Activated T-cell treated with anti-CD3 and anti-CD28 coated beads, Interleukin-2, amount 50 U/mL, for 48 hours (primary cell): ENCODE measurements at regions not wholly inside any gene's neighbourhood (a gene's known extent, or its start where the extent isn't known, plus 50 kb on each side); places are given as distances from the start of the nearest gene placed in this dataset.
"Not testable (repeated sequence)": the region's sequence is repeated elsewhere in the genome, so short reads cannot be mapped to it uniquely, and the experiment has no call there.

Experiments used
- DNase-seq, 2 experiments: peaks; one replicate each; pipeline ENCODE4 v3.0.0-alpha.2; 2020

DNA sequence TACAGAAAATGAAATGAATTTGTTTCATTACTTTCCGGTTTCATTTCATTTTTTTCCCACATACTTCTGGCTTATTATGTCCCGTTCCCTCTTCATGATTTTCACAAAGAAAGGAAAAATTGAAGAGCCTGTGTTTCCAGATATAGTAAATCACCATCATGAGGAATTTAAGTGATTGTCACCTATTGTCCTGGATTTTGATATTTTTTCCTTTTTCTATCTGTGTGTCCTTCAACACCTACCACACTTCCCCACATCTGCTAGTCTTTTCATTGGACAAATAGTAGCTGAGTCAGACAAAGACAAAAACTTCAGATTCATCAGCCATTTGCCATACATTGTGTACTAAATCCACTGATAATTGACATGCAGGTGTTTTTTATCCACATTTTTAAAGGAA lies 258.2 kb upstream of the HSF2 start:
- DNase-seq = no peak

DNA sequence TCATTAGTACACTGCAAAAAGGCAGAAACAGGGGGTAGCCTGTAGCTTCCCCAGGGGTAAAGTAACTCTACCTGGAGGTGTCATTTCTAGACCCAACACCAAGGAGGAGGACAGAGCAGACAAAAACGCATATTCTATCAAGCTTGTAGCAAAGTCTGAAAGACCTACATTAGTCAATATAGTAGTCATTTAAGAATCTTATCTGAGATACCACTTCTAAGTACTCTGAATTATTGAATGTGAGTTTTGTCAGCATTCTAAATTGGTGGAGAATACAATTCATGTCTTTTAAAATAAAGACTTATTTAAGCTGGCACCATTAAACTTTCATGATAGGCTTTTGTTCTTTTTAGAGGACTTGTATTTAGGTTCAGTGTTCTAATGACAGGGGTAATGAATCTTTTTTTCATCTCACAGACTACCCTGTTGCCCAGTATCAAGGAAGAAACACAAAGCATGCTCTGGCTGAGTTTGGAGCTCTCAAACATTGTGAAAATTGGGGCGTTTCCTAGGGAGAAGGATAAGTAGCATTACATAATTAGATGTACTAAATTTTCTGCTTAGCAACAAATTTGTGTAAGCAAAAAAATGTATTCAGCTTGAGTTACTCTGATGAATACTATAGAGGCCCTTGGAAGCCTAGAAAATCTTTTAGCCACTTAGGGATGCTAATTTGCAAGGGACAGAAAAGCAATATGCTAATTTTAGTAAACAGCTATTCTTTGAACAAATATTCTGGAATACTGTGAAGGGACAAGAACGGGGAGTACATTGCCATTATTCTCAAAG lies 255.4 kb upstream of the HSF2 start:
- DNase-seq = no peak

DNA sequence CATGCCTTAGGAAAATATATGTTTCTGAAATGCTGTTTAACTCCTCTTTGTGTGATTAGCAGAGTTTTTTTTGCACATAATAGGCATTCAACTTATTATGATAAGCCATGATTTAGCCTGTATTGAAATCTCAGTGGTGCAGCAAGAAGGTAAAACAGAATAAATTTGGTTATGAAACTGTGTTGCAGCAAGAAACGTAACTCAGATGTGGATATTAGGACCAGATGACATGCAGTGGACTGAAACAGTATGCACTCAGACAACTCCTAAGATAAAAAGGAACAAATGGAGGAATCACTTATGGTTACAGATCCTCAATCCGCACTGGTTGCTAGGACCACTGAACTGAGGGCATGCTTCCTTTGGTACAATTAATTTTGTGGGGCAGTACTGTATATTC lies 254.2 kb upstream of the HSF2 start:
- DNase-seq = no peak

DNA sequence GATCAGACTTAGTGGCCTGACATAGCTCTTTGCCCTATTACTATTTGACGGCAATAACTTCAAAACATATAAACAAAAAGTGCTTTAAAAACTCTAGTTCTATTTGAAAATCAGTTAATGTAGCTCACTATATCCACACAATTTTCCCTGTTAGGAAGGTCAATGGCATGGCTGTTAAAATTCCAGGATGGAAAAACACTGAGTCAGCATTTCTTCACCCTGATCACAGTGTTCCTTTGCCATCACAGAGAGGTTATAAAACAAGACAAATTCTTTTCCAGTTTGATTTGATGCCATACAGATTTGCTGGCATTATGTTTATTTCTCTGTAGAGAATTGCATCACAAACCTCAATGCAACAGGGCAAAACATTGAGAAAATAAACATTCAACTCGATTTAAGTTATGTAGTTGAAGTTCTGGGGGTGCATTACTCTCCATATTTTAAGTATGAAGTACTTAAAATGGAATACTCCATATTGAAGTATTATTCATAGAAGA lies 253.7 kb upstream of the HSF2 start:
- DNase-seq = no peak

DNA sequence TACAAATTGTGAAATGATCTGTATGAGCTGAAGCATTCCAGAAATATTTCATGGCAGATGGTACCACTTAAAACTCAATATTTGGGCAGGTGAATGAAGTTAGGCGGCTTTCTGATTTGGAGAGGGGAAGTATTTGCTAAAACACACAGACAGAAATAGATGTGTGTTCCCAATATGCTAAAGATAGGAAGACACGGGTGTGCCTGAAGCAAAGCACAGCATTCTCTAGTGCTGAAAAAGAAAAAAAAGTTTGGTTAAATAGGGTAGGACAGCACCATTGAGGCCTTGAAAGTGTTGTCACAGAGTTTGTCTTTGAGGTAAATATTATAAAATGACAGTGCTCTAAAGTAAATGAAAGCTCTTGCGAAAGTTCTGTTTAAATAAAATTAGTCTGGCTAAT lies 252.2 kb upstream of the HSF2 start:
- no peak for DNase-seq

DNA sequence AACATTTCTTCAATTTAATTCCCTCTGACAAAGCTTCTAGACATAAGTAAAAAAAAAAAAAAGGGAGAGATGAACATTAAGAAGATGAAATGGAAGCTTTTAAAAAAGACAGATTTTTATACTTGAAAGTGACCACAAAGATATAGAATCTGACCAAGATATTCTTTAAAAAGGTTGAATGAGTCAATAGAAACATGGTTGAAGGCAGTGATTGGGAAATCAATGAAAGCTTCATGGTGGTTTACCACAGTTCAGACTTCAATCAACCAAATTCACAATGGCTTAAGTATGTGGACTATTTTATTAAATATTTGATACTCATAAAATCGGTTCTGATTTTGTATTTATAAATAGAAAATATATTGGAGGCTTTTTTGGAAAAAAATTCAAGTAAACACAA lies 248.4 kb upstream of the HSF2 start:
- no peak for DNase-seq

DNA sequence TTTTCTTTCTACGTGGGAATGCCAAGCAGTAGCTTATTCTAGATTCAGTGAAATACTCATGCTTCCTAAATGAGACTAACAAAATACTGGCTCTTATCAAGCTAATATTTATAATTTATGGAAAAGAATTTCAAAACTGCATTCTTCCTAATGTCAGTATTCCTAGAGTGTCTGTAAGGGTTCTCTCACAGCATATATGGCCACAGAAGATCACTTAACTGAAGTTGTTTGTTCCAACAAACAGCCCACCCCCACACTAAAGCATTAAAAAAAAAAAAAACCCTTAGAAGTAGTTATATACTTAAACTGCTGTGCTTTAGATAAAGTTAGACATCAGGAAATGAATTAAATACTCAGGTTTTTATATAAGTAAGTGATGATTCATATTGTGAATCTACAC lies 247.7 kb upstream of the HSF2 start:
- DNase-seq = no peak

DNA sequence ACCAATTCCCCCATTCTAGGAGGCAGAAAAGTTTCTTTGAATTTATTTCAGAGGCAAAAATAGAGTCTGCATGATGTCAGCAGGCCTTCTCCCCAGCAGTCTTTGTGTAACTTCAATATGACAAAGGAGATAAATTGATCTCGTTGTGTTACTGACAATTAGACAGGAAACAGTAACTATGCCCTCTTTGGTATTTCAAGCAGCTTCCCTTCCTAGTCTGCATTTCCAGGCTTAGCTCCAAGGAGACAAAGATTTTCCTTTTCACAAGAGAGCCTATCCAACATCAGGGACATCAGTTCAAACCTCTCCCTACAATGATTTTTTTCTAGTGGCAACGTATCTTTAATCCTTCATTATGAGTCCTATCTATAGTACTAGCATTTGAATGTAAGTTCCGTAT lies 245.9 kb upstream of the HSF2 start:
- no peak for DNase-seq

DNA sequence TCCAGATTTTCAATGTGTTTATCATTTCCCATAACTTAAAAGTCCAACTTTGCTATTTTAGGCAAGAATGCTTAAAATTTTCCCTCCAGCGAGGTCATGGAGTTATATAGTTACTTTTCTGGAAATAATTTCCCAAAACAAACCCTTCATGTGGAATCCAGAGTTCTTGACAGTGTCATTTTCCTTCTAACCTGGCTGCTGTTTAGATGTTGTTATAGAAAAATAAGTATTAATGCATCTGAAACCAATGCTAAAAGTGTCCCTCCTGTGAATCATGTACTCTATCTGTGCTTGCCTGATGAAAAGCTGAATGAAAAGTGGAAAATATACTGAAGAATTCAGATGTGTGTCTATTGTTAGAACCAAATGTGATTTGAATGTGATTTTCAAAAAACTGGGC lies 245.3 kb upstream of the HSF2 start:
- no peak for DNase-seq

DNA sequence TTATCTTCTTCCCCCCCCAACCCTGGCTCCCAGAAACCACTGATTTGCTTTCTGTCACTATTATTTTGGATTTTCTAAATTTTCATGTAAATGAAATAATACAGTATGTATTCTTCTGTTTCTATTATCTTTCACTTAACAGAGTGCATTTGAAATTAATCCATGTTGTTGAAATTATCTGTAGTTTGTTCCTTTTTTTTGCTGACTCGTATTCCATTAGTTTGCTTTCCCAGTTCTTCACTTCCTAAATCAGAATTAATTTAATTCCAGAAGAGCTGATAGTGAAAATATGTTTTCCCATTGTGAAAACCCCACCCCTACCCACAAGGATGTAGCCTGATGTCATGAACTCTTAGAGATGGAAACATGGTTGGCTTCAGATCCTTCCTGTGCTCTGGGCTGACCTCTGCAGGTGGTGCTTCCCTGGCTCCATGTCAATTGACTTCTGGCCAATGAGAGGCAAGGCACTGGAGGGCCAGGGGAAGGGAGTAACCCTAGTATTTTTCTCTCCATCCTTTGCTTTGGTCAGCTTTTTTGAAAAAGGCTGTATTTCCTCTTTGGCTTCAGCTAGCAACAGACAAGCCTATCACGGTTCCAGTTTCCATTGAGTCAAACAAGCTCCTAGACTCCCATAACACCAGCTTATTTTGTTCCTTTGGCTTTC lies 244.4 kb upstream of the HSF2 start:
- DNase-seq = no peak

DNA sequence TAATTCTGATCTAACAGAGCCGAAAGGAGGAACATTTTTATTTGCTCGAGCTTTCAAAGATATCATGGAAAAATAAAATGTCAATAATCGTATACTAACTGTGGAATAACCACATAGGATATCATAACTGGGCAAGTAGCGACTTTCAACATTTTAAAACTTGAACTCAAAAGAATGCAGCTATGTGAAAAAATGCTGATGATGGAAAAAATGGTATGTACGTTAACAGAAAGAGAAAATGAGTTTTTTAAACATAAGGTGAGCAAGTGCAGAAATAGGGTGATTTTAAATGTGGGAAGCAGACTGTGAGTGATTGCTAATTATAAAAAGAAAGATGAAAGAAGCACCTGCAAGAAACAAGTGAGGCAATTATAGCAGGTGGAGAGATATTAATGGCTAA lies 238.3 kb upstream of the HSF2 start:
- no peak for DNase-seq

DNA sequence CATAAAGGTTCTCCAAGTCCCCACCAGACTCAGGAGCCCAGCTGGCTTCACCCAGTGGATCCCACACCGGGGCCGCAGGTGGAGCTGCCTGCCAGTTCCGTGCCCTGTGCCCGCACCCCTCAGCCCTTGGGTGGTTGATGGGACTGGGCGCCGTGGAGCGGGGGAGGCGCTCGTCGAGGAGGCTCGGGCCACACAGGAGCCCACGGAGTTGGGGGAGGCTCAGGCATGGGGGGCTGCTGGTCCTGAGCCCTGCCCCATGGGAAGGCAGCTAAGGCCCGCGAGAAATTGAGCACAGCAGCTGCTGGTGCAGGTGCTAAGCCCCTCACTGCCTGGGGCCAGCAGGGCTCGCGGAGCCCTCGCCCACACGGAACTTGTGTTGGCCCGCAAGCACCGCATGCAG lies 234.4 kb upstream of the HSF2 start:
- DNase-seq = no peak

DNA sequence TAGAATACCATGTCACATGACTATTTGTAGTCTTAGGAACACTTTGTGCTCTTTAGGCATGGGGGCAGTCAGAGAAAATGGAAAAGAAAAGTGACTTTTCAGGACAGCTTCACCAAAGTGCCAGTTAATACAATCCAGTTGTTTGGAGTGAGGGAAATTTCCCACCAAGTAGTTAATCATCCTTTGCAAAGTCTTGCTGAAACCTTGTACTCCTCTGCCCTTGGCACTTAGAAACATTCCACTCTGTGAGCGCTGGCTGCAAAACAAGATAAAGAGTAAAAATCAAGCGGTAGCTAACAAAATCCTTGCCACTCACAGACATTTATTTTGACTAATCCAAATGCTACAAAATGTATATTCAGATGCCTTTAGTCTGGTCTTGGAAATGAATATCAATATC lies 229.2 kb upstream of the HSF2 start:
- DNase-seq = no peak

DNA sequence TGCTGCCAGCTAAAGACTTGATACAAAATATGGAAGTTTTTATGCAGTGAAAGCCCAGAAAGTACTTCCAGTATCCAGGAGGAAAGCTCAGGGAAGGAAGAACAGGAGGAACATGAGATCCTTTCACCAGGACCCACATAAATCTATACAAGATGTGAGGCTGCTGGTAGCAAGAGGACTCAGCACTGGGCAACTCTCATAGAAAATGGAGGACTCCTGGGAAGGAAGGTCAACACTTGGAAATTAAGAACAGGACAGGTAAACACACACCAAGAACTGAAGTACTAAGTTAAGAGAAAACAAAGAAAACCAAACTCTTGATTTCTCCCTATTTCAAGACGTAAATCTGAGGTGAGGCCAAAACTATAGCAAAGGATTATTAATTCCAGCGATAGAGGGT lies 220.5 kb upstream of the HSF2 start:
- no peak for DNase-seq

DNA sequence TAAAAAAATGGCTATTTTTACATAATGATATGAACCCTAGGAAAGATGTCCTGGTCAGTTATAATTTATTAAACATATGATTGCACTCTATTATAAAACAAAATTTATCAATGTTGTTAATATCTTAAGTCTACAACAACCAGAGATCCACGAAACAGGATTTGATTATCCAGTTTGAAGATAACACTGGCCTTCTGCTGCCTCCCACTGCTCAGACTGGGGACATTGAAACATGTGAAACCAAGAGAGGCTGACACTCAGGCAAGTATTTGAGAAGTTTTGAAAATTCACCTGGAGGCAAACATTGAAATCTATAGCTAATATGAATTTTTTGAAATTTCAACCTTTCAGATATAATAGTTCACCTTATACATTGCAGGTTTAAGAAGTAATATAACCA lies 219.3 kb upstream of the HSF2 start:
- DNase-seq = no peak

DNA sequence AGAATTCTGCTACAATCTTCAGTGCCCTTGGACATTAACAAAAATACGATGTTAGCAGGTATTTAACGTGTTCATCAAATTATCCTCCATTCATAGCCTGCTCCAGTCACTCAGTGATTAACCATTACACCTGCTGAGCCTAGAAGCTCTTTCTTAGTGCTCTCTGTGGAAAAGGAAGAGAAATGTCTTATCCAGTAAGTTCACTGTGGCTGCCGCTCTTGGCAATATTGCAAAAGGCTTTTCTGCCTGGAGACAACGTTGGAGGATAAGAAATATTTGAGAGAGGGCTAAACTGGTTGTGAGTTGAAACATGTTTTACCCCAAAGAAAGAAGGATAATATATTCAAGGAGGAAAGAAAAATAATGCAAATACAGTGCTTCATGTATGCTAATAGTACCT lies 217.4 kb upstream of the HSF2 start:
- DNase-seq = no peak

DNA sequence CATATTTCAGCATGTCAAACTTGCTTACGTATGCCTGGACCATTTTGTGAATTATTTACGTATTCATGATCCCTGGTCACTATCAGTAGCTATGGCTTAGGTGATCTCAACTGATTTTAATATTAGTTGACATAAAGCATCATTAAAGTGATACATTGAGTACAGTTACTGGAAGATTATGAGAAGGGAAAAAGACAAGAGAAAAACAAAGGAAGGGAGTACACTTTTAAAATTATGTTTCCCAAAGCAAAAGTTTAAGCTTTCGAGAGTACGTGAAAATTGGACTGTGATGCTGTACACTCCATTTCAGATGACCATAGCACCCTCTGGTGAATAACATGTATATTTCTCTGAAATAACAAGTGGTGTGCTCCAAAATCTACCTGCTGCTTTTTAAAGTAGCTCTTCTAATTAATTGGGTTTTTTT lies 215.0 kb upstream of the HSF2 start:
- DNase-seq = no peak

DNA sequence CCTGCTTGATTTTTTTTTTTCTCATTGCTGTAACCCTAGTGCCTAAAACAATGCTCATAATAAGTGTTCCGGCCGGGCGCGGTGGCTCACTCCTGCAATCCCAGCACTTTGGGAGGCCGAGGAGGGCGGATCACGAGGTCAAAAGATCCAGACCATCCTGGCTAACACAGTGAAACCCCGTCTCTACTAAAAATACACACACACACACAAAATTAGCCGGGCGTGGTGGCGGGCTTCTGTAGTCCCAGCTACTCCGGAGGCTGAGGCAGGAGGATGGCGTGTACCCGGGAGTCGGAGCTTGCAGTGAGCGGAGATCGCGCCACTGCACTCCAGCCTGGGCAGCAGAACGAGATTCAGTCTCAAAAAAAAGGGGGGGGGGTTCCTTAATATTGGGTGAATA lies 214.0 kb upstream of the HSF2 start:
- DNase-seq = not testable (repeated sequence)

DNA sequence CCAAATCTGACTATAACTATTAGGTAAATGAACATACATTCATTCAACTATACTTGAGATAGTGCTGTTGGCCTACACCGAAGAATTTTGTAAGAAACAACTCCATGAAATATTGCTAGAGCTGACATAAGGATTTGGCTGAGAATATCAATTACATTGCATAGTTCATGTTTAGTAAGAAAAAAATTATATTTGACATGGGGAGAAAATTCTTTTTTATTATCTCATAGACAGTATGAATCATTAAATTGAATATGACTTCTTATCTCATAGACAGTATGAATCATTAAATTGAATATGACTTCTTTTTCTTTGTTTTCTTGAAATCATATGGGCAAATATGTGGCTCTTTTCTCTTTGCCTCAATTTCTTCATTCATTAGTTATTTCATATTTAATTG lies 212.3 kb upstream of the HSF2 start:
- no peak for DNase-seq

DNA sequence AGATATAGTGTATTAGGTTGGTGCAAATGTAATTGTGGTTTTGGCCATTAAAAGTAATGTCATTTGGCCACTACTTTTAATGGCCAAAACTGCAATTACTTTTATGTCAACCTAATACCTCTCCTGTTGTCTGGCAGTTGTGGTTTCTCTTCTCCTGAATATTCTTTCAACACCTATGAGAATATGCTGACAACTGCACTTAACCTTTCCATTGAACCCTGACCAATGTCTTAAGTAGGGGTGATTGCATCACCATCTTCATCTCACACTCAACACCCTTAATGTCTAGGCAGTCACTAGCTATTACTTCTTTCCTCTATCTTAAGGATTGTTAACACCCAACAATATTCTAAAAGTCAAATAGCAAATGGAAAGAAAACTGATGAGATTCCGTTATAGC lies 200.5 kb upstream of the HSF2 start:
- no peak for DNase-seq

DNA sequence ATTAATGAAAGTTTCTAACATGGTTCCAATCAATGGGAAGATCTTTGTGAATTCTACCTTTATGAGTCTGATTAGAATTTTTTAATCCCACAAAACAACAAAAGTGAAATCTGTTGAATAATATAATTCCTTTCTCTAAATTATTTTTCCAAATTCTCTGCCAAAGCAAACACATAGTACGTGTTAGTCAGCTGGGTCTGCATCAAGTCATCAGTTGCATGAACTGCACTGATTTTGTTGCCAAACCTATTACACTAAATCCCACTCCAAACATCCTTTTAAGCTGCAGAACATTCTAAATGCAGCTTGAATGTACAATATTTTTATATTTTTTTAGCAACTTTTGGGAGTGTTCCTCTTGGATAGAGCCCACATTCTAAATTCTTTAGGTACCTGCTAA lies 199.0 kb upstream of the HSF2 start:
- DNase-seq = no peak

DNA sequence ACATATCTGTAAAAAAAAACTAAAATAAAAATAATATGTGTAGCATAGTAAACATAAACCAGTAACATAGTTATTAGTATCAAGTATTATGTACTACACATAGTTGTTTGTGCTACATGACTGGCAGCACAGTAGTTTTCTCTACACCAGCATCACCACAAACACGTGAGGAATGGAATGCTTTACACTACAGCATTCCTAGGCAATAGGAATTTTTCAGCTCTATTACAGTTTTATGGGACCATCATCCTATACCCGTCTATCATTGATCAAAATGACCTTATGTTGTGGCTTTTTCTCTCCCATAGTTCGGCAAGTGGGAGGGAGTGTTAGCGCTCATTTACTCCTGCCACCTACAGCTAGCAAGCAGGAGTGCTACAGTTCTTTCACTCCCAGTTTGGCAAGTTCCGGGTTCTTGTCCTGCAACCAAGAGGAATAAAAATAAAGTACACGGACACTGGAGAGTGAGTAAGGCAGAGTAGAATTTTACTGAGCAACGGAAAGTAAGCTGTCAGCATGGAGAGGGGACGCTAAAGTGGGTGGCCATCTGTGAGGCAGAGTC lies 196.8 kb upstream of the HSF2 start:
- no peak for DNase-seq

DNA sequence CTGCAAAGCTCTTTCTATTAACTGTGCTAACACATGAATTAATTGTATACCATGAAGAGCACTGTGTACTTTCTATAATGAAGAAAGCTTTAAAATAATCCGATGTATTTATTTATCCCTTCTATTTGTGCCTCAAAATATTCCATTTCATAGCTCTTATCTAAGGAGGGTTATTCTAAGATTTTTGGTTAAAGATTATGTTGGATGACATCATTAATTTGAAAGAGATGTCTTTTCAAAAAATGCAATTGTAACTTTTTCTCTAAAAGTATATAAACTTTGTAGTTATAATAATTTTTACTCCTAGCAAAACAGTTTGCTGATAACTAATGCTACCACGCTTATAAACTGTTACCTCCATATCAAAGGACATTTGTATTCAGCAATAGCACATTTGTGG lies 192.4 kb upstream of the HSF2 start:
- no peak for DNase-seq

DNA sequence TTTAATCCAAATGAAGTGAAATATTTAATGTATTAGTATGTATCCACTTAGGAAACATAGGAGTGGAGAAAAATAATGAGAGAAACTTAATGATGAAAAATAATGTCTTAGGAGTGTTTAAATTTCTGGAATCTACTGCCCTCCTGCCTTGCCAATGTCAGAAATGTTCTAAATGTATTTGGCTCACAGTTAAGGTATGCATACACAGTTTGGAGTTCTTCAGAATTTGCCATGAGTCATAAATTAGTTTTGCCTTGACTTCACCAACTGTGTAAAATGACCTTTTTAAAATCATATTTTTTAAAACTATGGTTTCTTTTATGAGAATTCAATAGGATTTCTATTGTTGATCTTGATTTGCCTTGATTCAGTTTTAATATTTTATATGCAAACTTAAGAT lies 191.7 kb upstream of the HSF2 start:
- no peak for DNase-seq
